ENCODE measurements at regions not wholly inside any gene's neighbourhood (a gene's known extent, or its start where the extent isn't known, plus 50 kb on each side); places are given as distances from the start of the nearest gene placed in this dataset.

GRCh38 chr4:130653842-130654241 is 1557.9 kb downstream of the C4orf33 start:
- Histone ChIP-seq H3K9me1 (ENCODE audit: control insufficient read depth, extremely low read depth, insufficient read depth, low read length) (no peaks in the 10 kb centered on the region), H2AFZ (ENCODE audit: control insufficient read depth, low read length) (no peak overlapping the region), H3K36me3 (ENCODE audit: control insufficient read depth in 2 of 2, extremely low read depth in 1 of 2, insufficient read depth in 2 of 2, low read length in 2 of 2) (no peaks in the 10 kb centered on the region), H3K27ac (ENCODE audit: control insufficient read depth, insufficient read depth, low read length) (no peak overlapping the region), H3K4me1 (ENCODE audit: control insufficient read depth, extremely low read depth, insufficient read depth, low read length) (no peaks in the 10 kb centered on the region), H3K9me3 (ENCODE audit: control insufficient read depth, low read depth, low read length) (no peaks in the 10 kb centered on the region), H3K4me2 (ENCODE audit: control insufficient read depth, extremely low read depth, insufficient read depth, low read depth, low read length) (no peak overlapping the region), H3K27me3 (ENCODE audit: control insufficient read depth, extremely low read depth, insufficient read depth, low read length) (no peaks in the 10 kb centered on the region), H4K20me1 (ENCODE audit: control insufficient read depth, extremely low read depth, insufficient read depth, low read length) (no peaks in the 10 kb centered on the region), H3K9ac (ENCODE audit: control insufficient read depth, extremely low read depth, insufficient read depth, low read length) (no peak overlapping the region), H3K4me3 (ENCODE audit: control insufficient read depth in 2 of 3, extremely low read depth in 1 of 3, insufficient read depth in 2 of 3, low read depth in 1 of 3, low read length in 3 of 3) (no peak overlapping the region), H3K79me2 (ENCODE audit: control insufficient read depth, insufficient read depth, low read length) (no peaks in the 10 kb centered on the region)
- no peak for TF ChIP-seq CTCF (optimal IDR thresholded peaks at IDR 0.05 in 1 of 3, IDR thresholded peaks at IDR 0.05 in 1 of 3, conservative IDR thresholded peaks at IDR 0.05 in 1 of 3; ENCODE audit: extremely low read depth in 1 of 3, insufficient read depth in 2 of 3, low read length in 3 of 3)
- TF ChIP-seq EZH2 (IDR thresholded peaks at IDR 0.05; ENCODE audit: low read length) = no peak
- FAIRE-seq (no peak), DNase-seq (ENCODE audit: low read depth, low spot score) (no peak)
- dilution Hi-C loops (cut with MboI; ENCODE audit: extremely low pct_ligation_motif_present, low sequenced_read_pairs) = no loop called here

- H3K79me2 ChIP-seq (ENCODE audit: control insufficient read depth, insufficient read depth, low read length) = no peaks in the 10 kb centered on the region
- no peak for DNase-seq (ENCODE audit: low read depth, low spot score)
- no peaks in the 10 kb centered on the region for H3K27me3 ChIP-seq (ENCODE audit: control insufficient read depth, extremely low read depth, insufficient read depth, low read length)
- H3K27ac ChIP-seq (ENCODE audit: control insufficient read depth, insufficient read depth, low read length) = no peak overlapping the region
- H3K9me3 ChIP-seq (ENCODE audit: control insufficient read depth, low read depth, low read length) = no peaks in the 10 kb centered on the region
- no peak overlapping the region for H3K4me3 ChIP-seq (ENCODE audit: control insufficient read depth in 2 of 3, extremely low read depth in 1 of 3, insufficient read depth in 2 of 3, low read depth in 1 of 3, low read length in 3 of 3)
- H3K9ac ChIP-seq (ENCODE audit: control insufficient read depth, extremely low read depth, insufficient read depth, low read length) = no peak overlapping the region
- dilution Hi-C loops (cut with MboI; ENCODE audit: extremely low pct_ligation_motif_present, low sequenced_read_pairs) = no loop called here
- no peak for FAIRE-seq
- no peaks in the 10 kb centered on the region for H4K20me1 ChIP-seq (ENCODE audit: control insufficient read depth, extremely low read depth, insufficient read depth, low read length)
- no peaks in the 10 kb centered on the region for H3K9me1 ChIP-seq (ENCODE audit: control insufficient read depth, extremely low read depth, insufficient read depth, low read length)
- H3K4me1 ChIP-seq (ENCODE audit: control insufficient read depth, extremely low read depth, insufficient read depth, low read length) = no peaks in the 10 kb centered on the region
- H2AFZ ChIP-seq (ENCODE audit: control insufficient read depth, low read length) = no peak overlapping the region
- no peaks in the 10 kb centered on the region for H3K36me3 ChIP-seq (ENCODE audit: control insufficient read depth in 2 of 2, extremely low read depth in 1 of 2, insufficient read depth in 2 of 2, low read length in 2 of 2)
- TF ChIP-seq CTCF (optimal IDR thresholded peaks at IDR 0.05 in 1 of 3, IDR thresholded peaks at IDR 0.05 in 1 of 3, conservative IDR thresholded peaks at IDR 0.05 in 1 of 3; ENCODE audit: extremely low read depth in 1 of 3, insufficient read depth in 2 of 3, low read length in 3 of 3) (no peak), EZH2 (IDR thresholded peaks at IDR 0.05; ENCODE audit: low read length) (no peak)
- no peak overlapping the region for H3K4me2 ChIP-seq (ENCODE audit: control insufficient read depth, extremely low read depth, insufficient read depth, low read depth, low read length)
Measured at GRCh38 chr4:130659320-130659719, 1563.4 kb downstream of the C4orf33 start.
